HepG2 (cell line): ENCODE measurements at regions not wholly inside any gene's neighbourhood (a gene's known extent, or its start where the extent isn't known, plus 50 kb on each side); places are given as distances from the start of the nearest gene placed in this dataset.

Source experiments
- FOXK1 ChIP-seq: sonication (generic); formaldehyde crosslinking; IDR thresholded peaks from 2 replicates; pipeline ENCODE4 v1.4.0; 2020; ENCODE audit warnings: low read depth, missing genetic modification reagents, borderline replicate concordance
- HOXA5 ChIP-seq: sonication (generic); formaldehyde crosslinking; IDR thresholded peaks from 2 replicates; pipeline ENCODE4 v1.4.0; 2020; ENCODE audit warnings: missing genetic modification reagents
- IKZF1 ChIP-seq: fragments of 450-650 bp; IDR thresholded peaks from 2 replicates; pipeline ENCODE4 v1.7.1; 2016
- MTF2 ChIP-seq: sonication (generic); formaldehyde crosslinking; IDR thresholded peaks from 2 replicates; pipeline ENCODE4 v1.5.0; 2020; ENCODE audit warnings: missing genetic modification reagents, borderline replicate concordance
- NFYC ChIP-seq: IDR thresholded peaks from 2 replicates; pipeline ENCODE4 v1.6.1; 2016; ENCODE audit warnings: missing genetic modification reagents, missing compliant biosample characterization
- SIX4 ChIP-seq: sonication (generic); formaldehyde crosslinking; IDR thresholded peaks from 2 replicates; pipeline ENCODE4 v1.4.0; 2020; ENCODE audit warnings: missing genetic modification reagents
- STAT5B ChIP-seq: sonication (generic); formaldehyde crosslinking; IDR thresholded peaks from 2 replicates; pipeline ENCODE4 v1.4.0; 2020; ENCODE audit warnings: missing genetic modification reagents
- ZNF331 ChIP-seq: sonication (generic); formaldehyde crosslinking; IDR thresholded peaks from 2 replicates; pipeline ENCODE4 v1.4.0; 2020; ENCODE audit warnings: missing genetic modification reagents
- ZNF430 ChIP-seq: sonication (generic); formaldehyde crosslinking; IDR thresholded peaks from 2 replicates; pipeline ENCODE4 v1.9.0; 2021; ENCODE audit warnings: mild to moderate bottlenecking, missing genetic modification reagents
- ZNF550 ChIP-seq: sonication (generic); formaldehyde crosslinking; IDR thresholded peaks from 2 replicates; pipeline ENCODE4 v1.4.0; 2020; ENCODE audit warnings: mild to moderate bottlenecking, missing genetic modification reagents, borderline replicate concordance
- TF ChIP-seq, protein P1 (sequence below): sonication (generic); formaldehyde crosslinking; IDR thresholded peaks from 2 replicates; pipeline ENCODE4 v1.4.0; 2020; ENCODE audit warnings: mild to moderate bottlenecking, missing genetic modification reagents, borderline replicate concordance
- TF ChIP-seq, protein P2 (sequence below): IDR thresholded peaks from 2 replicates; pipeline ENCODE4 v1.6.1; 2012; ENCODE audit warnings: inconsistent platforms
- TF ChIP-seq, protein P3 (sequence below): sonication (generic); formaldehyde crosslinking; IDR thresholded peaks from 2 replicates; pipeline ENCODE4 v1.8.0; 2022; ENCODE audit warnings: mild to moderate bottlenecking, missing genetic modification reagents, moderate library complexity
- TF ChIP-seq, protein P4 (sequence below): sonication (generic); formaldehyde crosslinking; IDR thresholded peaks from 2 replicates; pipeline ENCODE4 v1.4.0; 2020; ENCODE audit warnings: missing genetic modification reagents
- TF ChIP-seq, protein P5 (sequence below): IDR thresholded peaks from 2 replicates; pipeline ENCODE4 v1.6.1; 2018; ENCODE audit warnings: missing genetic modification reagents
- TF ChIP-seq, protein P6 (sequence below): sonication (generic); formaldehyde crosslinking; IDR thresholded peaks from 2 replicates; pipeline ENCODE4 v1.5.0; 2020; ENCODE audit warnings: missing genetic modification reagents

DNA sequence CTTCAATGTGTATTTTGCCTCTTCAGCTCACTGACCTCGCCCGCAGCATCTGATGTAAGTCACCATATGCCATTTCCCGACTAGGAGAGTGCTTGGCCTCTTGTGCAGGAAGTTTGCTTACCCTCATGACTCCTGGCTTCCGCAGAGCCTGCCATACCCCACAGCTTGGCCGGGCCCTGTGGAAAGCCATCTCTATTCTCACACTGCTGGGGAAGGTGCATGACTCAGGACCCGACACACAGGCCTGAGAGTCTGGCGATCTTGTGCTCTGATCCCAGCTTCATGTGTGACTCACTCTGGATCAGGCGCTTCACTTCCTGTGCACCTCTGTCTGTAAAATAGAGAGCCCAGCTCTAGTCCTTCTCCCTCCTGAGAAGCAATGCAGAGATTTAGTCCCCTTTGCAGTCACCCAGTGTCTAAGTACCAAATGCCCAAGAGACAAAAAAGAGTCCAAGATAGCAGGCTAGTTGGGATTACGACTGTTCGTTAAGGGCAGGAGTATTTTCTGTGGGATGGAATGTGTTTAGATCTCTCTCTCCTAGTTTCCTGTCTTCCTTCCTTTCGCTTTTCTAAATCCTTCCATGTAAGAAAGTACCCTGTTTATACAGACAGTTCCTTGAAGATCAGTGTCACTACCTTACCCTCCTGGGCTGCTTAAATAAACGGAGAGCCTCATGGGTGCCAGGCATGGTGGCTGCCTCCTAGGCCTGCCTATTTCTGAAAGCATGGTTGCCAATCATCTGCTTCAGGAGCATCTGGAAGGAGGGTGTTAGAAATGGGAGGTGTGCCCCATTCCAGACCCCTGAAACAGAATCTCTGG lies 62.8 kb upstream of the KIF26B start (continued):
- TF ChIP-seq, protein P1, sequence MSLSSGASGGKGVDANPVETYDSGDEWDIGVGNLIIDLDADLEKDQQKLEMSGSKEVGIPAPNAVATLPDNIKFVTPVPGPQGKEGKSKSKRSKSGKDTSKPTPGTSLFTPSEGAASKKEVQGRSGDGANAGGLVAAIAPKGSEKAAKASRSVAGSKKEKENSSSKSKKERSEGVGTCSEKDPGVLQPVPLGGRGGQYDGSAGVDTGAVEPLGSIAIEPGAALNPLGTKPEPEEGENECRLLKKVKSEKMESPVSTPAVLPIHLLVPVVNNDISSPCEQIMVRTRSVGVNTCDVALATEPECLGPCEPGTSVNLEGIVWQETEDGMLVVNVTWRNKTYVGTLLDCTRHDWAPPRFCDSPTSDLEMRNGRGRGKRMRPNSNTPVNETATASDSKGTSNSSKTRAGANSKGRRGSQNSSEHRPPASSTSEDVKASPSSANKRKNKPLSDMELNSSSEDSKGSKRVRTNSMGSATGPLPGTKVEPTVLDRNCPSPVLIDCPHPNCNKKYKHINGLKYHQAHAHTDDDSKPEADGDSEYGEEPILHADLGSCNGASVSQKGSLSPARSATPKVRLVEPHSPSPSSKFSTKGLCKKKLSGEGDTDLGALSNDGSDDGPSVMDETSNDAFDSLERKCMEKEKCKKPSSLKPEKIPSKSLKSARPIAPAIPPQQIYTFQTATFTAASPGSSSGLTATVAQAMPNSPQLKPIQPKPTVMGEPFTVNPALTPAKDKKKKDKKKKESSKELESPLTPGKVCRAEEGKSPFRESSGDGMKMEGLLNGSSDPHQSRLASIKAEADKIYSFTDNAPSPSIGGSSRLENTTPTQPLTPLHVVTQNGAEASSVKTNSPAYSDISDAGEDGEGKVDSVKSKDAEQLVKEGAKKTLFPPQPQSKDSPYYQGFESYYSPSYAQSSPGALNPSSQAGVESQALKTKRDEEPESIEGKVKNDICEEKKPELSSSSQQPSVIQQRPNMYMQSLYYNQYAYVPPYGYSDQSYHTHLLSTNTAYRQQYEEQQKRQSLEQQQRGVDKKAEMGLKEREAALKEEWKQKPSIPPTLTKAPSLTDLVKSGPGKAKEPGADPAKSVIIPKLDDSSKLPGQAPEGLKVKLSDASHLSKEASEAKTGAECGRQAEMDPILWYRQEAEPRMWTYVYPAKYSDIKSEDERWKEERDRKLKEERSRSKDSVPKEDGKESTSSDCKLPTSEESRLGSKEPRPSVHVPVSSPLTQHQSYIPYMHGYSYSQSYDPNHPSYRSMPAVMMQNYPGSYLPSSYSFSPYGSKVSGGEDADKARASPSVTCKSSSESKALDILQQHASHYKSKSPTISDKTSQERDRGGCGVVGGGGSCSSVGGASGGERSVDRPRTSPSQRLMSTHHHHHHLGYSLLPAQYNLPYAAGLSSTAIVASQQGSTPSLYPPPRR (CRISPR knock-in tag), result peak; percentile 73; the same call in 1 of the 2 replicates
- no peak for TF ChIP-seq SIX4 (CRISPR knock-in tag)
- no peak for TF ChIP-seq MTF2 (CRISPR knock-in tag)
- TF ChIP-seq, protein P2, sequence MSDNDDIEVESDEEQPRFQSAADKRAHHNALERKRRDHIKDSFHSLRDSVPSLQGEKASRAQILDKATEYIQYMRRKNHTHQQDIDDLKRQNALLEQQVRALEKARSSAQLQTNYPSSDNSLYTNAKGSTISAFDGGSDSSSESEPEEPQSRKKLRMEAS, result peak; percentile 80; the same call in 1 of the 2 replicates
- peak; percentile 45; the same call in 1 of the 2 replicates for TF ChIP-seq FOXK1 (CRISPR knock-in tag)
- TF ChIP-seq, protein P3, sequence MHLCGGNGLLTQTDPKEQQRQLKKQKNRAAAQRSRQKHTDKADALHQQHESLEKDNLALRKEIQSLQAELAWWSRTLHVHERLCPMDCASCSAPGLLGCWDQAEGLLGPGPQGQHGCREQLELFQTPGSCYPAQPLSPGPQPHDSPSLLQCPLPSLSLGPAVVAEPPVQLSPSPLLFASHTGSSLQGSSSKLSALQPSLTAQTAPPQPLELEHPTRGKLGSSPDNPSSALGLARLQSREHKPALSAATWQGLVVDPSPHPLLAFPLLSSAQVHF (CRISPR knock-in tag), result no peak
- TF ChIP-seq, protein P4, sequence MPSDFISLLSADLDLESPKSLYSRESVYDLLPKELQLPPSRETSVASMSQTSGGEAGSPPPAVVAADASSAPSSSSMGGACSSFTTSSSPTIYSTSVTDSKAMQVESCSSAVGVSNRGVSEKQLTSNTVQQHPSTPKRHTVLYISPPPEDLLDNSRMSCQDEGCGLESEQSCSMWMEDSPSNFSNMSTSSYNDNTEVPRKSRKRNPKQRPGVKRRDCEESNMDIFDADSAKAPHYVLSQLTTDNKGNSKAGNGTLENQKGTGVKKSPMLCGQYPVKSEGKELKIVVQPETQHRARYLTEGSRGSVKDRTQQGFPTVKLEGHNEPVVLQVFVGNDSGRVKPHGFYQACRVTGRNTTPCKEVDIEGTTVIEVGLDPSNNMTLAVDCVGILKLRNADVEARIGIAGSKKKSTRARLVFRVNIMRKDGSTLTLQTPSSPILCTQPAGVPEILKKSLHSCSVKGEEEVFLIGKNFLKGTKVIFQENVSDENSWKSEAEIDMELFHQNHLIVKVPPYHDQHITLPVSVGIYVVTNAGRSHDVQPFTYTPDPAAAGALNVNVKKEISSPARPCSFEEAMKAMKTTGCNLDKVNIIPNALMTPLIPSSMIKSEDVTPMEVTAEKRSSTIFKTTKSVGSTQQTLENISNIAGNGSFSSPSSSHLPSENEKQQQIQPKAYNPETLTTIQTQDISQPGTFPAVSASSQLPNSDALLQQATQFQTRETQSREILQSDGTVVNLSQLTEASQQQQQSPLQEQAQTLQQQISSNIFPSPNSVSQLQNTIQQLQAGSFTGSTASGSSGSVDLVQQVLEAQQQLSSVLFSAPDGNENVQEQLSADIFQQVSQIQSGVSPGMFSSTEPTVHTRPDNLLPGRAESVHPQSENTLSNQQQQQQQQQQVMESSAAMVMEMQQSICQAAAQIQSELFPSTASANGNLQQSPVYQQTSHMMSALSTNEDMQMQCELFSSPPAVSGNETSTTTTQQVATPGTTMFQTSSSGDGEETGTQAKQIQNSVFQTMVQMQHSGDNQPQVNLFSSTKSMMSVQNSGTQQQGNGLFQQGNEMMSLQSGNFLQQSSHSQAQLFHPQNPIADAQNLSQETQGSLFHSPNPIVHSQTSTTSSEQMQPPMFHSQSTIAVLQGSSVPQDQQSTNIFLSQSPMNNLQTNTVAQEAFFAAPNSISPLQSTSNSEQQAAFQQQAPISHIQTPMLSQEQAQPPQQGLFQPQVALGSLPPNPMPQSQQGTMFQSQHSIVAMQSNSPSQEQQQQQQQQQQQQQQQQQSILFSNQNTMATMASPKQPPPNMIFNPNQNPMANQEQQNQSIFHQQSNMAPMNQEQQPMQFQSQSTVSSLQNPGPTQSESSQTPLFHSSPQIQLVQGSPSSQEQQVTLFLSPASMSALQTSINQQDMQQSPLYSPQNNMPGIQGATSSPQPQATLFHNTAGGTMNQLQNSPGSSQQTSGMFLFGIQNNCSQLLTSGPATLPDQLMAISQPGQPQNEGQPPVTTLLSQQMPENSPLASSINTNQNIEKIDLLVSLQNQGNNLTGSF (CRISPR knock-in tag), result no peak
- TF ChIP-seq ZNF550 (CRISPR knock-in tag), result no peak
- TF ChIP-seq, protein P5, sequence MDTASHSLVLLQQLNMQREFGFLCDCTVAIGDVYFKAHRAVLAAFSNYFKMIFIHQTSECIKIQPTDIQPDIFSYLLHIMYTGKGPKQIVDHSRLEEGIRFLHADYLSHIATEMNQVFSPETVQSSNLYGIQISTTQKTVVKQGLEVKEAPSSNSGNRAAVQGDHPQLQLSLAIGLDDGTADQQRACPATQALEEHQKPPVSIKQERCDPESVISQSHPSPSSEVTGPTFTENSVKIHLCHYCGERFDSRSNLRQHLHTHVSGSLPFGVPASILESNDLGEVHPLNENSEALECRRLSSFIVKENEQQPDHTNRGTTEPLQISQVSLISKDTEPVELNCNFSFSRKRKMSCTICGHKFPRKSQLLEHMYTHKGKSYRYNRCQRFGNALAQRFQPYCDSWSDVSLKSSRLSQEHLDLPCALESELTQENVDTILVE, result peak; percentile 32; the same call in 1 of the 2 replicates
- TF ChIP-seq, protein P6, sequence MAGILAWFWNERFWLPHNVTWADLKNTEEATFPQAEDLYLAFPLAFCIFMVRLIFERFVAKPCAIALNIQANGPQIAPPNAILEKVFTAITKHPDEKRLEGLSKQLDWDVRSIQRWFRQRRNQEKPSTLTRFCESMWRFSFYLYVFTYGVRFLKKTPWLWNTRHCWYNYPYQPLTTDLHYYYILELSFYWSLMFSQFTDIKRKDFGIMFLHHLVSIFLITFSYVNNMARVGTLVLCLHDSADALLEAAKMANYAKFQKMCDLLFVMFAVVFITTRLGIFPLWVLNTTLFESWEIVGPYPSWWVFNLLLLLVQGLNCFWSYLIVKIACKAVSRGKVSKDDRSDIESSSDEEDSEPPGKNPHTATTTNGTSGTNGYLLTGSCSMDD (CRISPR knock-in tag), result no peak
- no peak for TF ChIP-seq NFYC (CRISPR knock-in tag)
- no peak for TF ChIP-seq STAT5B
- TF ChIP-seq ZNF430 (CRISPR knock-in tag), result no peak
- TF ChIP-seq IKZF1, result no peak
- TF ChIP-seq ZNF331, result peak; percentile 40
- TF ChIP-seq HOXA5 (CRISPR knock-in tag), result no peak
